PC-9 (cell line): ENCODE measurements at regions not wholly inside any gene's neighbourhood (a gene's known extent, or its start where the extent isn't known, plus 50 kb on each side); places are given as distances from the start of the nearest gene placed in this dataset.

Experiments
- BruUV-seq: library from RNA; stranded (reverse); fragments of 400-500 nt; replicated peaks from 2 replicates; lab custom pipeline; 2021; lab: Mats Ljungman, UMichigan
- CTCF ChIA-PET: fragments of 300-600 bp; sonication (Branson Sonifier 250); formaldehyde crosslinking; loops from one replicate; lab custom pipeline; 2022; ENCODE audit warnings: antibody characterized with exemption; lab: Charles Lee
- POLR2A ChIA-PET: fragments of 300-600 bp; sonication (Branson Sonifier 250); formaldehyde crosslinking; loops from one replicate; lab custom pipeline; 2022; ENCODE audit warnings: antibody characterized with exemption; ENCODE audit not compliant: unreplicated experiment; lab: Charles Lee
- DNase-seq, 2 experiments: peaks; one replicate each; pipeline versions ENCODE4 v3.0.0 to v3.0.0-alpha.2; 2015 to 2022; ENCODE audit warnings: mixed read lengths in 1 of 2
- H2AFZ ChIP-seq: fragments of 200-600 bp; sonication (generic); 2 replicates; pipeline ENCODE4 v1.8.1; 2017; ENCODE audit warnings: antibody characterized with exemption
- H3F3A ChIP-seq: fragments of 200-600 bp; sonication (generic); 2 replicates; pipeline ENCODE4 v1.8.1; 2017; ENCODE audit warnings: antibody characterized with exemption, mild to moderate bottlenecking, low read depth; ENCODE audit not compliant: insufficient read depth
- H3K27ac ChIP-seq: fragments of 200-600 bp; sonication (generic); 2 replicates; pipeline ENCODE4 v1.6.1; 2016; ENCODE audit warnings: mixed run types
- H3K27me3 ChIP-seq: fragments of 200-600 bp; sonication (generic); 2 replicates; pipeline ENCODE4 v1.6.1; 2016; ENCODE audit warnings: low read depth, mixed run types; ENCODE audit not compliant: insufficient read depth
- H3K36me3 ChIP-seq: fragments of 200-600 bp; sonication (generic); 2 replicates; pipeline ENCODE4 v1.6.1; 2016; ENCODE audit warnings: low read depth, mixed run types
- H3K4me1 ChIP-seq: fragments of 200-600 bp; sonication (generic); replicated peaks from 2 replicates; pipeline ENCODE4 v1.6.1; 2016; ENCODE audit warnings: mixed run types; ENCODE audit not compliant: insufficient read depth
- H3K4me2 ChIP-seq: fragments of 200-600 bp; sonication (generic); 2 replicates; pipeline ENCODE4 v1.6.1; 2017; ENCODE audit warnings: mixed run types
- H3K4me3 ChIP-seq: fragments of 200-600 bp; sonication (generic); 2 replicates; pipeline ENCODE4 v1.6.1; 2016; ENCODE audit warnings: mixed run types
- H3K79me2 ChIP-seq: fragments of 200-600 bp; sonication (generic); 2 replicates; pipeline ENCODE4 v1.6.1; 2017; ENCODE audit warnings: low read depth, mixed run types
- H3K9me2 ChIP-seq: fragments of 200-600 bp; sonication (generic); 2 replicates; pipeline ENCODE4 v1.8.1; 2017; ENCODE audit warnings: mild to moderate bottlenecking; ENCODE audit not compliant: insufficient read depth
- H3K9me3 ChIP-seq: fragments of 200-600 bp; sonication (generic); 2 replicates; pipeline ENCODE4 v1.8.1; 2016; ENCODE audit warnings: low read depth; ENCODE audit not compliant: insufficient read depth
- H4K20me1 ChIP-seq: fragments of 200-600 bp; sonication (generic); 2 replicates; pipeline ENCODE4 v1.8.1; 2017; ENCODE audit not compliant: insufficient read depth
- EZH2 ChIP-seq: fragments of 200-600 bp; sonication (generic); IDR thresholded peaks from 2 replicates; pipeline ENCODE4 v1.8.0; 2017; ENCODE audit warnings: antibody characterized with exemption, low read depth
- intact Hi-C: fragments of 100-400 bp; cut with micrococcal nuclease; formaldehyde crosslinking; loops from one replicate; pipeline ENCODE4 v1.10.0; 2022; ENCODE audit not compliant: unreplicated experiment
- TF ChIP-seq, protein P1 (sequence below): fragments of 200-600 bp; sonication (generic); conservative IDR thresholded peaks from 2 replicates; pipeline ENCODE4 v1.6.1; 2017; ENCODE audit warnings: mixed run types, antibody characterized with exemption, mild to moderate bottlenecking, moderate library complexity

GRCh38 chr4:125547836-125548235 is 233.1 kb downstream of the FAT4 start:
- no peak overlapping the region for H3K27ac ChIP-seq
- POLR2A ChIA-PET: no interaction called here
- TF ChIP-seq, protein P1, sequence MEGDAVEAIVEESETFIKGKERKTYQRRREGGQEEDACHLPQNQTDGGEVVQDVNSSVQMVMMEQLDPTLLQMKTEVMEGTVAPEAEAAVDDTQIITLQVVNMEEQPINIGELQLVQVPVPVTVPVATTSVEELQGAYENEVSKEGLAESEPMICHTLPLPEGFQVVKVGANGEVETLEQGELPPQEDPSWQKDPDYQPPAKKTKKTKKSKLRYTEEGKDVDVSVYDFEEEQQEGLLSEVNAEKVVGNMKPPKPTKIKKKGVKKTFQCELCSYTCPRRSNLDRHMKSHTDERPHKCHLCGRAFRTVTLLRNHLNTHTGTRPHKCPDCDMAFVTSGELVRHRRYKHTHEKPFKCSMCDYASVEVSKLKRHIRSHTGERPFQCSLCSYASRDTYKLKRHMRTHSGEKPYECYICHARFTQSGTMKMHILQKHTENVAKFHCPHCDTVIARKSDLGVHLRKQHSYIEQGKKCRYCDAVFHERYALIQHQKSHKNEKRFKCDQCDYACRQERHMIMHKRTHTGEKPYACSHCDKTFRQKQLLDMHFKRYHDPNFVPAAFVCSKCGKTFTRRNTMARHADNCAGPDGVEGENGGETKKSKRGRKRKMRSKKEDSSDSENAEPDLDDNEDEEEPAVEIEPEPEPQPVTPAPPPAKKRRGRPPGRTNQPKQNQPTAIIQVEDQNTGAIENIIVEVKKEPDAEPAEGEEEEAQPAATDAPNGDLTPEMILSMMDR: no peak
- no peak for TF ChIP-seq EZH2
- H3K4me3 ChIP-seq: no peak overlapping the region
- no peaks in the 10 kb centered on the region for H3K9me2 ChIP-seq
- CTCF ChIA-PET: no interaction called here
- intact Hi-C loops: no loop called here
- no peaks in the 10 kb centered on the region for H3K9me3 ChIP-seq
- no peaks in the 10 kb centered on the region for H3F3A ChIP-seq
- BruUV-seq: no TSS peak
- DNase-seq: no peak
- H3K4me1 ChIP-seq: no peaks in the 10 kb centered on the region
- H3K4me2 ChIP-seq: no peak overlapping the region
- no peaks in the 10 kb centered on the region for H4K20me1 ChIP-seq
- H2AFZ ChIP-seq: no peak overlapping the region
- no peaks in the 10 kb centered on the region for H3K79me2 ChIP-seq
- no peaks in the 10 kb centered on the region for H3K36me3 ChIP-seq
- H3K27me3 ChIP-seq: no peaks in the 10 kb centered on the region

- TF ChIP-seq, protein P1: no peak
- TF ChIP-seq EZH2: no peak
- Histone ChIP-seq H3K4me2 (no peak overlapping the region), H3K27ac (no peak overlapping the region), H3F3A (no peaks in the 10 kb centered on the region), H3K4me1 (no peaks in the 10 kb centered on the region), H3K79me2 (no peaks in the 10 kb centered on the region), H3K9me3 (no peaks in the 10 kb centered on the region), H3K27me3 (no peaks in the 10 kb centered on the region), H3K4me3 (no peak overlapping the region), H4K20me1 (no peaks in the 10 kb centered on the region), H3K36me3 (no peaks in the 10 kb centered on the region), H2AFZ (no peak overlapping the region), H3K9me2 (no peaks in the 10 kb centered on the region)
- intact Hi-C loops: no loop called here
- ChIA-PET CTCF (no interaction called here), POLR2A (no interaction called here)
- BruUV-seq: no TSS peak
- no peak for DNase-seq
Measured at GRCh38 chr4:125550769-125551168, 236.0 kb downstream of the FAT4 start.

DNA sequence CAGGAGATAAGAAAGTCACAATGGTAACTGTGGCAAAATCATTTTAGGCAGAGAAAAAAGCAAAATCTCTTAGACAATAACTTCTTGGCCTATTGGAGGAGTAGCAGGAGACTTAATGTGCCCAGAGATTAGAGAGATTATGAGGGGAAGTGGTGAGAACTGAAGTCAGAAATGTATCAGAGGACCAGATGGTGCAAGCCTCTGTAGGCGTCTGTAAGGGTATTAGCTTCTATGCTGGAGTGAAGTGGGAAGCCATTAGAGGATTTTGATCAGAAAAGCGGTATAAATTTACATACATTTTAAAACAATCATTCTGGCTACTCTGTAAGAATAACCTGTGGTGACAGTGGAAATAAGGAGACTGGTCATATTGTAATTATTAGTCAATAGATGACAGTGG is 236.7 kb downstream of the FAT4 start:
- no peak for DNase-seq
- intact Hi-C loops: no loop called here
- Histone ChIP-seq H3K4me1 (no peaks in the 10 kb centered on the region), H3F3A (no peaks in the 10 kb centered on the region), H3K4me3 (no peak overlapping the region), H3K79me2 (no peaks in the 10 kb centered on the region), H2AFZ (no peak overlapping the region), H3K36me3 (no peaks in the 10 kb centered on the region), H3K9me3 (no peaks in the 10 kb centered on the region), H3K27ac (no peak overlapping the region), H3K27me3 (no peaks in the 10 kb centered on the region), H3K9me2 (no peaks in the 10 kb centered on the region), H4K20me1 (no peaks in the 10 kb centered on the region), H3K4me2 (no peak overlapping the region)
- POLR2A ChIA-PET: no interaction called here
- no peak for TF ChIP-seq EZH2
- TF ChIP-seq, protein P1: no peak
- BruUV-seq: no TSS peak
- CTCF ChIA-PET: no interaction called here
